ENCODE measurements at regions not wholly inside any gene's neighbourhood (a gene's known extent, or its start where the extent isn't known, plus 50 kb on each side); places are given as distances from the start of the nearest gene placed in this dataset.

DNA sequence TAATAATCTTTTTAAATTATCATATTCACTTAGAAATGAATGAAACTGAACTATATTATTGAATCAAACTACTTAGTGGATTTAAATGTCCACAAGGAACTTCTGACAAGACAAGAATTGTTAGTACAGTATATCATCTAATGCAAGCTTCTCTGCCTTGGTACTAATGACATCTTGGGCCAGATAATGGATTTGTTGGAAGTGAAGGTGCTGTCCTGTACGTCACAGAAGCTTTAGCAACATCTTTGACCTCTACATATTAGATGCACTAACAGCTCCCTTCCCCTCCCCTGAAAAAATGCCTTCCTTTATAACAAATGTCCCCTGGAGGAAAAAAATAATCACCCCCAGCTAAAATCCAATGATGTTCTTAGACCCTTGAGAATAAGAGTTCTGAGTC is 695.8 kb upstream of the EYS start:
- FAIRE-seq (no peak), DNase-seq (ENCODE audit: insufficient read length, low spot score) (no peak)
- TF ChIP-seq, protein P1, sequence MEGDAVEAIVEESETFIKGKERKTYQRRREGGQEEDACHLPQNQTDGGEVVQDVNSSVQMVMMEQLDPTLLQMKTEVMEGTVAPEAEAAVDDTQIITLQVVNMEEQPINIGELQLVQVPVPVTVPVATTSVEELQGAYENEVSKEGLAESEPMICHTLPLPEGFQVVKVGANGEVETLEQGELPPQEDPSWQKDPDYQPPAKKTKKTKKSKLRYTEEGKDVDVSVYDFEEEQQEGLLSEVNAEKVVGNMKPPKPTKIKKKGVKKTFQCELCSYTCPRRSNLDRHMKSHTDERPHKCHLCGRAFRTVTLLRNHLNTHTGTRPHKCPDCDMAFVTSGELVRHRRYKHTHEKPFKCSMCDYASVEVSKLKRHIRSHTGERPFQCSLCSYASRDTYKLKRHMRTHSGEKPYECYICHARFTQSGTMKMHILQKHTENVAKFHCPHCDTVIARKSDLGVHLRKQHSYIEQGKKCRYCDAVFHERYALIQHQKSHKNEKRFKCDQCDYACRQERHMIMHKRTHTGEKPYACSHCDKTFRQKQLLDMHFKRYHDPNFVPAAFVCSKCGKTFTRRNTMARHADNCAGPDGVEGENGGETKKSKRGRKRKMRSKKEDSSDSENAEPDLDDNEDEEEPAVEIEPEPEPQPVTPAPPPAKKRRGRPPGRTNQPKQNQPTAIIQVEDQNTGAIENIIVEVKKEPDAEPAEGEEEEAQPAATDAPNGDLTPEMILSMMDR (IDR thresholded peaks at IDR 0.05; ENCODE audit: insufficient read depth, missing control alignments) = no peak

DNA sequence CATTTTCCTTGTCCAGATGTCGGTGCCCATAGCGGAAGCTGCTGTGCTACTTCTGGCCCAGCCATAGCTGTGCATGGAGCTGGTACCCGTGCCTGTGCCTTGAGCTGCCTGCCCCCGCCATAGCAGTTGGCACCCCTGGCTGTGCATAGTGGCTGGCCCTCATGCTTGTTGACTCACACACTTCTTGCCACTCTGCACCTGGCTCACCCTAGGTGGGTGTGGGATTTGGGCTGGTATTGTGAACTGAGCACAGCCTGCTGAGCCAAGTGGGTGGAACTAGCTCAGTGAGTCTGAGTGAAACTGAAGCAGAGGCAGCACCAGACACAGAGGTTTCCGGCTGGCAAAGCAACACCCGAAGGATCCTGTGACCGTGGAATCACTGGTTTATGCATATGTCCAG is 689.5 kb upstream of the EYS start:
- FAIRE-seq (no peak), DNase-seq (ENCODE audit: insufficient read length, low spot score) (no peak)
- TF ChIP-seq, protein P1 (IDR thresholded peaks at IDR 0.05; ENCODE audit: insufficient read depth, missing control alignments) = no peak

DNA sequence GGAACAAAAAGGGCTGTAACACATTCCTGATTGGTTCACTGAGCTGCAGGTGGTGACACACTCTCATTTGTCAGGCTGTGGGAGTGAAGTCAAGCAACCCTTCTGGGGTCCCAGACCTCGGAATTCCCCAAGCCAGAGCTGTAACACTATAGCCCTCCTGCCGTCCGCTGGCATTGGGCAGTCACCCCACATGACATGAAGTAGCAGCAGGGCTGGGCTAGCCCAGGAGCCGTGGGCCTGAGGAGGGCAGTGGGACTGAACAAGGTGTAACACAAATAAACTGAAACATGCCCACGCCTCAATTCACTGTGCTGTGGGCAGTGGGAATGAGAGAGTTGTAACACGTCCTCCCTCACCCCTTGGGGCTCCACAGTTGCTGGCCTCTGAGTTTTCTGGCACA is 689.1 kb upstream of the EYS start:
- no peak for DNase-seq (ENCODE audit: insufficient read length, low spot score)
- FAIRE-seq = no peak
- TF ChIP-seq, protein P1 (IDR thresholded peaks at IDR 0.05; ENCODE audit: insufficient read depth, missing control alignments) = no peak

DNA sequence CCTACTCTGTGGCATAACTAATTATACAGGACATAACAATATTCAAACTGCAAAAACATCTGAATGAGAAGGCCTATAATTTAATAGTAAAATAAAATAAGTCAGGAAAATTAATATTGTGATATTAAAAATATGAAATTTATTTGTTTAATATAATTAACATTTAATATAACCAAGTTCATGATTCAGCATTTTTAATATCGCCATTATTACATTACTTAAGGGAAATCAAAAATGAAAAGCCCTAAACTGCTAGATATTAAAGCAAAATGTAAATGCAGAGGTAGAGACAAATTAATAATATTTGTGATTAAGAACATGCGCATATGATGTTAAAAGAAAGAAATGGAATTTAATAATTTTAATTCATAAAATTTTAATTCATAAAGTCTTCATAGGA is 683.4 kb upstream of the EYS start:
- DNase-seq (ENCODE audit: insufficient read length, low spot score) (no peak), FAIRE-seq (no peak)
- TF ChIP-seq, protein P1 (IDR thresholded peaks at IDR 0.05; ENCODE audit: insufficient read depth, missing control alignments) = no peak

DNA sequence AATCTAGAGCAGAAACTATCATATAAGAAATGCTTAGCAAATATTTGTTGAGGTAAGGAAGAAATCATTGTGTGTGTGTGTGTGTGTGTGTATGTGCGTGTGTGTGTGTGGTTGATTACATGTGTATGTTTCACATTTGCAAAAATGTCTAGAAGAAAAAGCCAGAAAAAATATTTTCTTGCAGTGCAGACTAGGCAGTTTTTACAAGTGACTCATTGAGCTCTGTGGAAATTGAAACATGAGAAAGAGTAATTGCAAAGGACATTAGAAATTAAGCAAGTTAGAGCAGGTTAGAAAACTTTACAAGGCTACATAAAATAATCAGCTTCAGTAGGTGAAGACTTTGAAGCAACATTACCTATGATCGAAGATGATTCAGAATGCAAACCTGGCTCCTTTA is 669.0 kb upstream of the EYS start:
- TF ChIP-seq, protein P1 (IDR thresholded peaks at IDR 0.05; ENCODE audit: insufficient read depth, missing control alignments) = no peak

DNA sequence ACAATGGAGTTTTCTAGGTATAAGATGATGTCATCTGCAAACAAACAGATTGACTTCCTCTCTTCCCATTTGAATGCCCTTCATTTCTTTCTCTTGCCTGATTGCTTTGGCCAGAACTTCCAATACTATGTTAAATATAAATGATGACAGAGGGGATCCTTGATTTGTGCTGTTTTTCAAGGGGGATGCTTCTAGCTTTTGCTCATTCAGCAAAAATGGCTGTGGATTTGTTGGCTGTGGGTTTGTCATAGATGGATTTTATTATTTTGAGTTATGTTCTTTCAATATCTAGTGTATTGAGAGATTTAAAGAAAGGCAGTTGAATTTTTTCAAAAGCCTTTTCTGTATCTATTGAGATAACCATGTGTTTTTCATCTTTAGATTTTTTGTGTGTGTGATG is 662.4 kb upstream of the EYS start:
- TF ChIP-seq, protein P1 (IDR thresholded peaks at IDR 0.05; ENCODE audit: insufficient read depth, missing control alignments) = no peak
- FAIRE-seq (no peak), DNase-seq (ENCODE audit: insufficient read length, low spot score) (no peak)

More for the DNA sequence above, 669.0 kb upstream of the EYS start:
- DNase-seq (ENCODE audit: insufficient read length, low spot score) = no peak
- no peak for FAIRE-seq

DNA sequence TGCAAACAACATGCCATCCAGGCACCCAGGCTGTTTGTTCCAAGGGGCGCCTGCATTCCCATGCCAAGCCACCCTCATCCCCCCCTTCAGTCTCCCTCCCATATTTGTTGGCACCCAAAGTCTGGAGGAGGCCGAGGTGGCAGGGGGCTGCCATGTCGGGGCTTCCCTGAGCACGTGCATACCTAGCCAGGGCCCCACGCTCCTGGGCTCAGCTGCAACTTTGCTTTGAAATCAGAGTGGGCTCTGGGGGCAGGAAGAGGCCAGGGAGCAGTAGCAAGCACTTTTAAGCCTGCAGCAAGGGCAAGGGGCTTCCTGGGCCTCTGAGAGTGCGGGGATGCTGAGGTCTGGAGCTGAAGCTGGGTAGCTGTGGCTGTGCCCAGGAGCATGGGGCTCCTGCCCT is 655.9 kb upstream of the EYS start:
- TF ChIP-seq, protein P1 (IDR thresholded peaks at IDR 0.05; ENCODE audit: insufficient read depth, missing control alignments) = no peak
- DNase-seq (ENCODE audit: insufficient read length, low spot score) (no peak), FAIRE-seq (no peak)
